ENCODE measurements at regions not wholly inside any gene's neighbourhood (a gene's known extent, or its start where the extent isn't known, plus 50 kb on each side); places are given as distances from the start of the nearest gene placed in this dataset.

DNA sequence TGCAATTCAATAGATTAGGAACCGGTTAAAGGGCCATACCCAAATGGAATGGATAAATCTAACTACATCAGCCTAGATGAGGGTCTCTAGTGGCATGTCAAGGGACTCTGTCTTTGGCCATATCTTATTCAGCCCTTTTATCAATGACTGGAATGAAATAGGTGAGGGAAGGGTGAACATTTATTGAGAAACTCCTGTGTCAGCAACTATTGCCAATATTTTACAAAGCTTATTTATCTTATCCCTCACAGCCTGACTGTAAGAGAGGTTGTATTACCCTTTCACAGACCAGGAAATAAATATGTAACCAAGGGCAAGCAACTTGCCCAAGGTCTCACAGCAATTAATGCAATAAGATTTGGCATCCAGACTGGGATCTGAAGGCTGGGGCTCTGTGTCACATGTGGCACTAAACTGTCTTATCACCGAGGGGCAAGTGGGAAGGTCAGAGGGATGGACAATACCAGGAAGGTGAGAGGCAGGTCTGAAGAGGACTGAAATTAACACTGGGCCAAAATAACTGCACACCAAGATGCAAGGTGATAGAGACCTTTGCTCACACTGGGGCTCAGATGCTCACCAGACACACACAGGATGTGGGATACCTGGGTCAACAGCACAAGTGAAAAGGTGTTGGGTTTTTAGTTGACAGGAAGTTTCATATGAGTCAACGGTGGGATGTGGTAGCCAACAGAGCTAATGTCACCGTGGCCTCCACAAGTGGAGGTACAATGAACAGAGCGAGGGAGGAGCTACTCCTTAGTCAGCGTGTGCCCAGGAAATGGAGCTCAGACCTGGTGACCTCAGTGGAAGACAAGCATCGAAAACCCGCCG lies 261.3 kb downstream of the RPLP1 start:
- no peak overlapping the region for H3K4me3 ChIP-seq (ENCODE audit: low read depth, low read length)
- DNase-seq (ENCODE audit: low read depth), result peak; percentile 93
- TF ChIP-seq, protein P1, sequence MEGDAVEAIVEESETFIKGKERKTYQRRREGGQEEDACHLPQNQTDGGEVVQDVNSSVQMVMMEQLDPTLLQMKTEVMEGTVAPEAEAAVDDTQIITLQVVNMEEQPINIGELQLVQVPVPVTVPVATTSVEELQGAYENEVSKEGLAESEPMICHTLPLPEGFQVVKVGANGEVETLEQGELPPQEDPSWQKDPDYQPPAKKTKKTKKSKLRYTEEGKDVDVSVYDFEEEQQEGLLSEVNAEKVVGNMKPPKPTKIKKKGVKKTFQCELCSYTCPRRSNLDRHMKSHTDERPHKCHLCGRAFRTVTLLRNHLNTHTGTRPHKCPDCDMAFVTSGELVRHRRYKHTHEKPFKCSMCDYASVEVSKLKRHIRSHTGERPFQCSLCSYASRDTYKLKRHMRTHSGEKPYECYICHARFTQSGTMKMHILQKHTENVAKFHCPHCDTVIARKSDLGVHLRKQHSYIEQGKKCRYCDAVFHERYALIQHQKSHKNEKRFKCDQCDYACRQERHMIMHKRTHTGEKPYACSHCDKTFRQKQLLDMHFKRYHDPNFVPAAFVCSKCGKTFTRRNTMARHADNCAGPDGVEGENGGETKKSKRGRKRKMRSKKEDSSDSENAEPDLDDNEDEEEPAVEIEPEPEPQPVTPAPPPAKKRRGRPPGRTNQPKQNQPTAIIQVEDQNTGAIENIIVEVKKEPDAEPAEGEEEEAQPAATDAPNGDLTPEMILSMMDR (IDR thresholded peaks at IDR 0.05; ENCODE audit: insufficient read depth, low read depth, low read length, missing control alignments), result no peak

DNA sequence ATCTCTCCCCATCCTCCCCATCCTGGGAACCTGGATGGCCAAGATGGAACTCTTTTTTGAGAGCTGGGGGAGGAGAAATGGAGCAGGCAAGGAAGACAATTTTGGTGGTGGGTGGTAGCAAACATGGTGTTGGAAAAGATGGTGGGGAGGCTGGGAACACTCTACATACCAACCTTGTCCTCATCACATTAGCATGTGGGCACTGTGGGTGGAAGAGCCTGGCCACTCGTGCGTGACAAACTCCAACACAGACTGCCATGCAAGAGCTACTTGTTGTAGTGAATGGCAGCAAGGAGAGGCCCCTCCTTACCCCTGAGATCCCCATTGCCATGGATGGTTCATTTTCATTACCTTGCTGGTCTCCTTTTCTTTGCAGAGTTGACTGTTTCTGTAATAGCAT lies 262.6 kb downstream of the RPLP1 start:
- TF ChIP-seq, protein P1 (IDR thresholded peaks at IDR 0.05; ENCODE audit: insufficient read depth, low read depth, low read length, missing control alignments), result no peak

DNA sequence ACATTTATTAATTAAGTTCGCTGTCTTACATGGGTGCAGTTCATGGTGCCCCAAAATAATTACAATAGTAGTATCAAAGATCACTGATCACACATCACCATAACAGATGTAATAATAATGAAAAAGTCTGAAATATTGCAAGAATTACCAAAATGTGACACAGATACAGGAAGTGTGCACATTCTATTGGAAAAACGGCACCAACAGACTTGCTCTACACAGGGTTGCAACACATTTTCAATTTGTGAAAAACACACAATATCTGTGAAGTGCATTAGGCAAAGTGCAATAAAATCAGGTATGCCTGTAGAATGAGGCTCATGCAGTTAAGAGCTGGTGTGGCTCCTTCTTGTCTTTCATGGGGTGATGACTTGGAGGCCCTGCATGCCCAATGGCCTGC lies 265.8 kb downstream of the RPLP1 start:
- TF ChIP-seq, protein P1 (IDR thresholded peaks at IDR 0.05; ENCODE audit: insufficient read depth, low read depth, low read length, missing control alignments), result no peak
- no peak overlapping the region for H3K4me3 ChIP-seq (ENCODE audit: low read depth, low read length)
- DNase-seq (ENCODE audit: low read depth), result no peak

More for the DNA sequence above, 262.6 kb downstream of the RPLP1 start:
- no peak overlapping the region for H3K4me3 ChIP-seq (ENCODE audit: low read depth, low read length)
- no peak for DNase-seq (ENCODE audit: low read depth)

DNA sequence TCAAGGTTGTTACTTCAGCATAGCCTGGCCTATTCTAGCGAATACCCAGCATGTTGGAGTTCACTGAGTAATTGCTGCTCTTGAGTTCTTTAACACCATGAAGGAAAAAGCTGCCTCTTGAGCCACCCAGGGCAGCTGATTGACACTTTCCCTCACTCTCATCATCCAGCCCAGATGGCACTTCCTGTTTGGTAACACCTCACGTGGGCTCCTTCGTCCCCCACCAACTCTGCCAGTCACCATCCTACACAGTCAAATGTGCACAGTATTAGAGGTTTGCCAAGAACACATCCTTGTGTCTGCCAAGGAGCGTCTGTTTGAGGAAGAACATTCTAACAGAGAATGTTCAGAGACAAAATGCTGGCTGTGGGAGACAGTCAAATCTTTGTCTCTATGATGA lies 266.3 kb downstream of the RPLP1 start:
- H3K4me3 ChIP-seq (ENCODE audit: low read depth, low read length), result no peak overlapping the region
- no peak for DNase-seq (ENCODE audit: low read depth)
- TF ChIP-seq, protein P1 (IDR thresholded peaks at IDR 0.05; ENCODE audit: insufficient read depth, low read depth, low read length, missing control alignments), result no peak

DNA sequence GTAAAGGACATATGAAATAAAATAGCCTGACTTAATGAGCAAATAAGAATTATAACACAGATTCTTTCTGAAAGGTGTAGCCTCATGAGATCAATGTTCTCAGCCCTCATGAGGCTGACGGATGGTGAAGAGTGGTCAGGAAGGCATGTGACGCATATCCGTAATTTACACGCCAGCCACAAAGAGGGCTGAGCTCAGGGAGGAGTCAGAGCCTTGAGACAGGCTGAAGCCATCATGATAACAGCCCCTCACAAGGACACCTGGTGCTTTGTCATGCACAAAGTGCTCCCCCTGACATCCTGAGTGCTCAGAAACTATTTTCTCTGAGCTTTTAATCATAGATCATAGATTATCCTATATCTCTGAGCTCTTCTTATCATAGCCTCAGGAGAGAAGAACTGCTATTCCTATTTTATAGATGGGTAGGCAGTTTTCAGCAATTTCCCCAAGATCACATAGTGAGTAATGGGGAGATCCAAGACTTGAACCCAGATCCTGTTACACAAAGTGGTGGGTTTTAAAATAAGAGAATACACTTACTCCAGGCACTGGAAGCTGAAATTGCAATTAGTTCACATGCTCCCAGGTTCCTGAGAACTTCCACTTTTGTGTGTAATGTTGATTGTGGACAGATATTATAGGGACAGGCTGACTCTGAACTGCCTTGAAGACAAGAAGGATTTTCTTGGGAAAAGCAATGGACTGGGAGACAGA lies 267.1 kb downstream of the RPLP1 start:
- TF ChIP-seq, protein P1 (IDR thresholded peaks at IDR 0.05; ENCODE audit: insufficient read depth, low read depth, low read length, missing control alignments), result no peak
- peak; percentile 28 for DNase-seq (ENCODE audit: low read depth)
- H3K4me3 ChIP-seq (ENCODE audit: low read depth, low read length), result no peak overlapping the region

DNA sequence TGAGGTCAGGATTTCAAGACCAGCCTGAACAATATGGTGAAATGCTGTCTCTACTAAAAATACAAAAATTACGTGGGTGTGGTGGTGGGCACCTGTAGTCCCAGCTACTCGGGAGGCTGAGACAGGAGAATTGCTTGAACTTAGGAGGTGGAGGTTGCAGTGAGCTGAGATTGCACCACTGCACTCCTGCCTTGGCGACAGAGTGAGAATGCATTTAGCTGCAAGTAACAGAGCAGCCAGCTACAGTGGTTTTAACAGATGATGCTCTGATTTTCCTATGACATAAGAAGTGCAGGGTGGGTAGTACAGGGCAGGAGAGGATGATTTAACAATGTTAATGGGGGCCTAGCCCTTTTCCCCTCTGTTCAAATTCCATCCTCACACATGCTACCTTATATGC lies 267.9 kb downstream of the RPLP1 start:
- no peak overlapping the region for H3K4me3 ChIP-seq (ENCODE audit: low read depth, low read length)
- TF ChIP-seq, protein P1 (IDR thresholded peaks at IDR 0.05; ENCODE audit: insufficient read depth, low read depth, low read length, missing control alignments), result no peak
- DNase-seq (ENCODE audit: low read depth), result no peak

Measured in GM12865 (cell line).